Erythroblast (primary cell): ENCODE measurements at regions not wholly inside any gene's neighbourhood (a gene's known extent, or its start where the extent isn't known, plus 50 kb on each side); places are given as distances from the start of the nearest gene placed in this dataset.

Experiments
- GATA1 ChIP-seq: IDR thresholded peaks from 2 replicates; pipeline ENCODE4 v1.6.1; 2011; ENCODE audit warnings: low read depth, mild to moderate bottlenecking, control low read depth, low read length, moderate library complexity
- POLR2A ChIP-seq: IDR thresholded peaks from 2 replicates; pipeline ENCODE4 v1.6.1; 2011; ENCODE audit warnings: mild to moderate bottlenecking, low read length

DNA sequence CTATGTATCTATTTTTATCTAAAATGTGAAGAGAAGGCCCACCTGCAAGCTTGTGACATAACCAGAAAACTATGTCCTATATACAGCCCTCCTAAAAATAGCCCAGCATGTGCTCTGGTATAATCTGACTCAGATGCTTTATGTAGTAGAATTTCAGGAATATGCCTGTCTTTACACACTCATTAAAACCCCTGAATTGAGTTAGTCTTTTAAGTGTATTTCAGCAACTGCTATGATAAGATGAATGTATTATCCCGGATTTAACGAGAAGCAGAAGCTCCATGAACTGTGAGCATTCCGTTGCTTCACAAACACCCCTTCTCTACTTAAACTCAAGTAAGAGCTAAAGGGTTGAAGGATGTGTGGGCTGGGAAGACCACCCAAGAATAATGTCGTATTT is 89.9 kb upstream of the PRICKLE1 start:
- TF ChIP-seq POLR2A, result no peak
- no peak for TF ChIP-seq GATA1
